WERI-Rb-1 (cell line): ENCODE measurements at regions not wholly inside any gene's neighbourhood (a gene's known extent, or its start where the extent isn't known, plus 50 kb on each side); places are given as distances from the start of the nearest gene placed in this dataset.

Experiments used
- DNase-seq: peaks from one replicate; pipeline ENCODE4 v3.0.0-alpha.2; 2020
- H3K27ac ChIP-seq: fragments of 250-450 bp; sonication (Bioruptor Pico); 2 replicates; pipeline ENCODE4 v1.5.1; 2020; ENCODE audit warnings: mild to moderate bottlenecking, moderate library complexity
- H3K27me3 ChIP-seq: fragments of 250-450 bp; sonication (Bioruptor Pico); 2 replicates; pipeline ENCODE4 v1.5.1; 2021; ENCODE audit warnings: mild to moderate bottlenecking, low read depth, moderate library complexity; ENCODE audit not compliant: insufficient read depth, severe bottlenecking
- H3K36me3 ChIP-seq: fragments of 250-450 bp; sonication (Bioruptor Pico); 2 replicates; pipeline ENCODE4 v1.5.1; 2020; ENCODE audit warnings: mild to moderate bottlenecking, moderate library complexity
- H3K4me3 ChIP-seq: 2 replicates; pipeline ENCODE4 v1.5.1; 2011; ENCODE audit warnings: low read depth, mild to moderate bottlenecking, control low read depth, low read length
- H3K9me3 ChIP-seq: fragments of 250-450 bp; sonication (Bioruptor Pico); 2 replicates; pipeline ENCODE4 v1.5.1; 2021; ENCODE audit warnings: mild to moderate bottlenecking, moderate library complexity; ENCODE audit not compliant: severe bottlenecking
- TF ChIP-seq, protein P1 (sequence below): IDR thresholded peaks from 2 replicates; pipeline ENCODE4 v1.5.1; 2011; ENCODE audit warnings: low read depth, mild to moderate bottlenecking, control low read depth, inconsistent platforms, low read length

- Histone ChIP-seq H3K9me3 (no peaks in the 10 kb centered on the region), H3K27ac (peak overlapping the region; percentile 8; the same call in 1 of the 2 replicates), H3K27me3 (no peaks in the 10 kb centered on the region), H3K4me3 (no peak overlapping the region), H3K36me3 (no peaks in the 10 kb centered on the region)
- TF ChIP-seq, protein P1, sequence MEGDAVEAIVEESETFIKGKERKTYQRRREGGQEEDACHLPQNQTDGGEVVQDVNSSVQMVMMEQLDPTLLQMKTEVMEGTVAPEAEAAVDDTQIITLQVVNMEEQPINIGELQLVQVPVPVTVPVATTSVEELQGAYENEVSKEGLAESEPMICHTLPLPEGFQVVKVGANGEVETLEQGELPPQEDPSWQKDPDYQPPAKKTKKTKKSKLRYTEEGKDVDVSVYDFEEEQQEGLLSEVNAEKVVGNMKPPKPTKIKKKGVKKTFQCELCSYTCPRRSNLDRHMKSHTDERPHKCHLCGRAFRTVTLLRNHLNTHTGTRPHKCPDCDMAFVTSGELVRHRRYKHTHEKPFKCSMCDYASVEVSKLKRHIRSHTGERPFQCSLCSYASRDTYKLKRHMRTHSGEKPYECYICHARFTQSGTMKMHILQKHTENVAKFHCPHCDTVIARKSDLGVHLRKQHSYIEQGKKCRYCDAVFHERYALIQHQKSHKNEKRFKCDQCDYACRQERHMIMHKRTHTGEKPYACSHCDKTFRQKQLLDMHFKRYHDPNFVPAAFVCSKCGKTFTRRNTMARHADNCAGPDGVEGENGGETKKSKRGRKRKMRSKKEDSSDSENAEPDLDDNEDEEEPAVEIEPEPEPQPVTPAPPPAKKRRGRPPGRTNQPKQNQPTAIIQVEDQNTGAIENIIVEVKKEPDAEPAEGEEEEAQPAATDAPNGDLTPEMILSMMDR: no peak
- no peak for DNase-seq
Observed at GRCh38 chr14:49992448-49992847, 99.6 kb downstream of the ARF6 start.

- no peak for DNase-seq
Observed at GRCh38 chr14:49992901-49993339, 100.0 kb downstream of the ARF6 start.

GRCh38 chr14:49993565-49993964, 100.7 kb downstream of the ARF6 start:
- TF ChIP-seq, protein P1: no peak
- Histone ChIP-seq H3K27ac (no peak overlapping the region), H3K9me3 (no peaks in the 10 kb centered on the region), H3K36me3 (no peaks in the 10 kb centered on the region), H3K4me3 (no peak overlapping the region), H3K27me3 (no peaks in the 10 kb centered on the region)
- DNase-seq: no peak

More at GRCh38 chr14:49992901-49993339, 100.0 kb downstream of the ARF6 start:
- Histone ChIP-seq H3K4me3 (no peak overlapping the region), H3K27ac (no peak overlapping the region), H3K36me3 (no peaks in the 10 kb centered on the region), H3K9me3 (no peaks in the 10 kb centered on the region), H3K27me3 (no peaks in the 10 kb centered on the region)
- TF ChIP-seq, protein P1: no peak

DNA sequence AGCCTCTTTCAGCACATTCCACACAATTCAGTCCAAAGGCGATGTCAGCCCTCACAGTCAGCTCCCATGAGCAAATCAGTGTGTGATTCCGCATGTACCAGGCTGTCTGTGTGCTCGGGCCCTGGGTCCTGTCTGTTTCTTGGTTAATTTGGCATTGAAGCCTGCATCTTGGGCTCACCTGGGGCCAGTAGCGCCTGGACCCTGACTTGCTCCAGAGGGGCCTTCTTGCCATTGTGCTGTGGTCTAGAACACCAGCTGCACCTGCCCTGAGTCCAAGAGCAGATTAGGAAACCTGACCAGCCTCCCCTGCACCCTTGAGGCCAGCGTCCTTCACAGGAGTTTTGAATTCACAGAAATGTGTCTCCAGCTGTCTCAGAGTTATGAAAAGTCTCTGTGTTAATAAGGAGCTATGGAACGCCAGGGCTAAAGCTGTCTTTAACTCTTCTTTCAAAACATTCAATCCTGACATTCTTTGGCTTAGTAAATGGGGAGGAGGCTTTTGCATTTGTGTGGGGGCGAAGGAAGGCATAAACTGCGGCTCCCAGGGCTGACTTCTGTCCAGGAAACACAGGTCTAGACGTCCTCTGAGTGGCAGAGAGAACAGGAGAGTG, 102.2 kb downstream of the ARF6 start:
- DNase-seq: no peak
- Histone ChIP-seq H3K27me3 (no peaks in the 10 kb centered on the region), H3K9me3 (no peaks in the 10 kb centered on the region), H3K36me3 (no peaks in the 10 kb centered on the region), H3K27ac (no peak overlapping the region), H3K4me3 (no peak overlapping the region)
- TF ChIP-seq, protein P1: no peak

DNA sequence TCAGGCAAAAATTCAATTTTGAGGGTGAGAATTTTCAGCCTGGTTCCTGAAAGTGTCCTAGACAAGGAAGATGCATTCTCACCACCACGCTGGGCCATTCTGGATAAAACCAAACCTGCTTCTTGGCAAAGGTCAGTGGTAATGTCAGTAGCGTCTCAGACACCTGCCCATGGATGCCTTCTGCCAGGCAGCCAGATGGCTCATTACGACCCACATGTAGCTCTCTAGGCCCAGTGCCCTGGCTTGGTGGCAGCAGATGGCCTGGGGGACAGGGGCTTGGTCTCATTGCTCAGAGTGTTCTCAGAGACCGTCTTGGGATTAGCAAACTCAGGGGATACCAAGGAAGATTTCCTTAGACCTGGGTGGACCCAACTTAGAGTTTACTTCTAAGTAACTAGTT, 105.1 kb downstream of the ARF6 start:
- Histone ChIP-seq H3K27ac (no peak overlapping the region), H3K9me3 (no peaks in the 10 kb centered on the region), H3K36me3 (no peaks in the 10 kb centered on the region), H3K27me3 (no peaks in the 10 kb centered on the region), H3K4me3 (no peak overlapping the region)
- TF ChIP-seq, protein P1: no peak
- DNase-seq: peak; percentile 44
